SK-N-DZ (cell line): ENCODE measurements at regions not wholly inside any gene's neighbourhood (a gene's known extent, or its start where the extent isn't known, plus 50 kb on each side); places are given as distances from the start of the nearest gene placed in this dataset.

ENCODE experiments used
- DNase-seq: peaks from one replicate; pipeline ENCODE4 v3.0.0-alpha.2; 2015; ENCODE audit warnings: low spot score

DNA sequence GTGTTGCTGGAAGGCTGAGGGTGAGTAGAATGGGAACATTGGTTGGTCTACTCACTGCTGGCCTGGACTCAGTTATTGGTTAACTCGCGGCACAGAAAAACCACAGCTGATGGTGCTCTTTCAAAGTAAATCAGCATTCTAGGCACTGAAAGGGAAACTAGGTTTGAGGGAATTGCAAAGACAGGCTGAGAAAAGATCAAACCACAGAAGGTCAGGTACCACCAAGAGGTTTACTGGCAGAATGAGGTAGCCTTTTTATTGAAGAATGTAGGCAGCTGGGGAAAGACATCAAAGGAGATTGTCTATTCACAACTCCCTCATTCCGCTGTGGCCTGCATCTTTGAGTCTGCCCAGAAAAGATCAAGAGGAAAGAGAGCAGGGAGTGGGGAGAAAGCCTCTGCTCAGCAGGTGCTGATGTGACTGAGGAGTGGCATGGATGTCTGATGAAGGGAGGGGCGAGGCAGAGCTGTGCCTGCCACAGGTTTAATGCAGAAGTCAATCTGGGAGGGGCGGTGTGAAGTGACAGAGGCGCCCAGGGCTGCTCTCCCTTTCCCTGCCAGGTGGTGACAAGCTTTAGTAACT, 255.5 kb downstream of the MAN2A1 start:
- DNase-seq: no peak

DNA sequence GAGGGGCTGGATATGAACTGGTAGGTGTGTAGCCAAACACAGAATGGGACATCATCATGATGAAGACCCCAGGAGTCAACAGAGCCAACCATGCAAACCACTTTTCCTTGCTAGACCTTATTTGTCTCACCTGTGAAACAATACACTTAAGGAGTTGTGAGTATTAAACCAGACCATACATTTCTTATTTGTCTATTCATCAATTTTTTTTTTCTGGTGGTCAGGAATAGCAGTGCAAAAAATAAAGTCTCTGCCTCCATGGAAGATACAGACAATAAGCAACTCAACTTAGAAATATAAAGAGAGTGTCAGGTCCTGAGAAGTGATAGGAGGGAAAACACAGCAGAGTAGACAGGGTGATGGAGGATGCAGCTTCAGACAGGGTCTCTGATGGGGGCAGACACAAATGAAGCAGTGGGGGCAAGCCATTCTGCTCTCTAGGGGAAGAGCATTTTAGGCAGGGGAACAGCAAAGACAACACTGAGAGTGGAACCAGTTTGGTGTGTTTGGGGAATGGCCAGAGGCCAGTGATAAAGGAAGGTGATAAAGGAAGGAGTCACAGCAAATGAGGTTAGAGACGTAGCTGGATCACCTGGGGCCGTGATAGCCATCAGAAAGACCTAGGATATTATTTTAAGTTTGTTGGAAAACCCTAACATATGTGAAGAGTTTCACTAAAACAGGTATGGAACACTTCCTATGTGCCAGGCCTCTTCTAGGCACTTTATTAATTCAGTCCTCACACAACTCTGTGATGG, 256.2 kb downstream of the MAN2A1 start:
- DNase-seq: no peak

GRCh38 chr5:109946610-109947009, 256.9 kb downstream of the MAN2A1 start:
- DNase-seq: no peak

GRCh38 chr5:109947667-109948066, 257.9 kb downstream of the MAN2A1 start:
- no peak for DNase-seq

DNA sequence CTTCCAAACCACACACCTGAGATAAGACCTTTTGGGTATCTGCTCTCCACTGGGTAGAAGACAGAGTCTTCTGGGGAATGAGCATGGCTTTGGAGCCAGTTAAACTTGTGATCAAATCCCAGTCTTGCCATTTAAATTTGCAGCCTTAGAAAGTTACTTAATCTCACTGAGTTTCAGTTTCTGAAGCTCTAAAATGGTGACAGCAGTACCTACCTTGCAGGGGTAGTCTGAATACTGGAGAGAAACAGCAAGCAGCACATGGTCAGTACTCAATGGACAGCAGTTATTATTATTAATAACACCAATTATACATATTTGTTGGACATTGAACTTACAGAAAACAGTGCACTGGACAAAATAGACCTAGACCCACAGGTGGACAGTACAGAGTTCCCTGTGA, 260.9 kb downstream of the MAN2A1 start:
- no peak for DNase-seq

GRCh38 chr5:109951348-109951747, 261.6 kb downstream of the MAN2A1 start:
- no peak for DNase-seq

- no peak for DNase-seq
These were observed 262.0 kb downstream of the MAN2A1 start for GRCh38 chr5:109951758-109952157.

GRCh38 chr5:109953761-109954160, 264.0 kb downstream of the MAN2A1 start:
- DNase-seq: no peak

GRCh38 chr5:109956884-109957283, 267.2 kb downstream of the MAN2A1 start:
- no peak for DNase-seq

- no peak for DNase-seq
These were observed 268.4 kb downstream of the MAN2A1 start for GRCh38 chr5:109958082-109958481.

DNA sequence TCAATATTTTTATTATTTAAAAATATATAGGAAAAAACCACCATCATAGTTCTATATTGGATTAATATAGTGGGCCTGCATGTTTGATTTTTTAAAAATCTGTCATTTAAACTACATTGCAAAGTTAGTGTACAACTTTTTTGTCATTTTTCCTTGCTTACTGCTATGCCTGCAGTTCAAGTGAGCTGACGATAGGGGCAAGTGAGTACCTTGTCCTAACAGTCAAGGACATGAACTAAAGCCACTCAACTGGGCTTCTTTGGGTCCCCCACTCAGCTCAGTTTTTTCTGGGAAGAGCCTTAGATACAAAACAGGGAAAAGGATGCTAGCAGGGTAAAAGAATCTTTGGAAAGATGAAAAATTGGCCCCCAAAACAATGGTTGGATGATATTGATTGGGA, 269.9 kb downstream of the MAN2A1 start:
- no peak for DNase-seq

DNA sequence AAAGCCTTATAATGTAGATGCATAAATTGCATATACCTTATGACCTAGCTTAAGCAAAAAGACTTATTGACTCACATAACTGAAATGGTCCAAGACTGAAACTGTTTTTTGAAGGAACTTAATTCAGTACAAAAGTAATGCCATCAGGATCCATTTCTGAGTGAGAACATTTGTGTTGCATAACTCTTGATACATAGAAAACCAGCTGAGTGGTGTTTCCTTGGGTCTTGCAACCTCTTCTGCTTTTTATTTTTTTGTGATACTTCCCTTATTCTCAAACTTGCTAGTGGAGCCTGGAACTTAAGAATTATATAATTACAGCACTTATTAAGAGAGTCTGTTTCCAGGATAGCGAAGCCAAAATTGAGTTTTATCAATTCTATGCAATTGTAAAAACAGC, 272.0 kb downstream of the MAN2A1 start:
- no peak for DNase-seq

GRCh38 chr5:109962882-109963603, 273.3 kb downstream of the MAN2A1 start:
- DNase-seq: no peak

DNA sequence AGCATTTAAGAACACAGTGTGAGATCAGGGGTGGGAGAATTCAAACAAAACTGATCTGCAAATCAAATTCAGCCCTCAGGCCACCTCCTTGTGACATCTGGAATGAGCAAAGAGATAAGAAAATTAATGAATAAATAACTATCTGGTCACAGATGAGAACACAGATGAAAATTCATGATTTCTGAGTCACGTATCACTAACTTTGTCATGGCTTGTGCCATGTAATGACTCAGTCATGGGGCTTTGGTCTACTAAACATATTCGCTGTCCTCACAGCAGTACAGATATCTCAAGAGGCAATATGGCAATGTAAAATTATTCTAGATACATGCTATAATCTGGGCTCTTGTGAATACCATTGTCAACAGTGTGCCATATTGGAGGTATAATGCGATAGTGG, 274.4 kb downstream of the MAN2A1 start:
- no peak for DNase-seq

GRCh38 chr5:109965634-109966033, 275.9 kb downstream of the MAN2A1 start:
- DNase-seq: no peak

GRCh38 chr5:109971968-109972367, 282.2 kb downstream of the MAN2A1 start:
- no peak for DNase-seq

GRCh38 chr5:109981979-109982378, 292.3 kb downstream of the MAN2A1 start:
- DNase-seq: peak; percentile 9

DNA sequence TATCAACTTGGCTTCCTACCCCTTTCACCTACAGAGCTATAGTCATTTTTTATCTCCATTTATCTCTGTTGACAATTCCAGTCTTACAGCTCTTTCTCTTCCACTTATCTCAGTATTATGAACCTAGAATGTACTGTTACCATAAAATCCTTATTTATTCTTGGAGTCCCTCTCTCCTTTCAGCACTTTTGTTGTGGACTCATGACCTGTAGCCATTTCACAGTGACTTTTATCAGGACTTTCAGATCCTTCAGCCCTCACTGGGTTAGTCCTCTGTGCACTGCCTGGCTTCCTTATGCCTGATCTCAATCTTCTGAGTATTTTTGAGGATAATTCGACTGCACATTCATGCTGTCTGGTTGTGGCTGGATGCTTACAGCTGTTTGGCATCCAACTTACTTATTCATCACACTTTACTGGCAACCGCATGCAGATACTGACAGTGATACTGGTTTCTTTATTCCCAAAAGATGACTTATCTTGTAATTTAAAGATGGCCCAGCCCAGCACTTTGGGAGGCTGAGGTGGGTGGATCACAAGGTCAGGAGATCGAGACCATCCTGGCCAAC, 293.3 kb downstream of the MAN2A1 start:
- no peak for DNase-seq

GRCh38 chr5:109986726-109987125, 297.0 kb downstream of the MAN2A1 start:
- no peak for DNase-seq

DNA sequence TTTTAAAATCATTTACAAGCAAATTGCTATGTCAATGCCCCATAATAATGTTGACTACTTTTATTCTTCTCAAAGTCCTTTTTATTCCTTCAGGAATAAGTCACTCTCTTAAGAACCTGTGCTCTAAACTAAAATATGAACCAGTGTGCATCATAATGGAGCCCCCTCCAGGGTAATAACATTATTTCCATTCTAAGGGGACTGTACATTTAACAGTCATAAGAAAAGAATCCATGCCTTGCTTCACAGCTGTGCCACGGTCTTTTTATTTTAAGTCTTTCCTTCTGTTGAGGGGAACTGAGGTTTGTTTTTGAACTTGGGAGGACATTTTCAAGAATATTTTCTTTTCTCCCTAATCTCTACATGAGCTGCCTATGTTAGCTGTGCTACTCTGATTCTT, 297.6 kb downstream of the MAN2A1 start:
- no peak for DNase-seq

- no peak for DNase-seq
These were observed 298.2 kb downstream of the MAN2A1 start for GRCh38 chr5:109987970-109988369.

DNA sequence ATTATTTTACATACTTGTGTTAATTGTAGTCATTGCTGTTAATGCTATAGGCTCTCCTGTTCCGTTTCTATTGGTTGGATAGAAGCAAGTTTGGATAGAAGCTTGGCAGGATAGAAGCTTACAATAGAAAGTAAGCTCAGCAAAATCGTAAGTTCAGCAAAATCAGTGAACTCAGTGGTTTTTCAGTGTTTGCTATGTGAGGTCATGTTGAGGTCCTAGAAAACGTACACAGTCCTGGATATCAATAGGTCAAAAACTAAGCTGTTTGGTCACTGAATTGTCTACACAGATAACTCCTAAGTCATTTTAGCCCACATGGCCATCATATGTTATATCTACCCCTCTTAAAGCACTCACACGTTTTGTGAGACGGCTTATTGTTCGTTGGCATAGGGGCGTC, 299.4 kb downstream of the MAN2A1 start:
- DNase-seq: no peak
